NCI-H226 (cell line): ENCODE measurements at regions not wholly inside any gene's neighbourhood (a gene's known extent, or its start where the extent isn't known, plus 50 kb on each side); places are given as distances from the start of the nearest gene placed in this dataset.
"Not testable (repeated sequence)": the region's sequence is repeated elsewhere in the genome, so short reads cannot be mapped to it uniquely, and the experiment has no call there.

Source experiments
- DNase-seq: peaks from one replicate; pipeline ENCODE4 v3.0.0-alpha.2; 2015

GRCh38 chr12:115810122-115810901 lies 467.2 kb downstream of the MED13L start:
- no peak for DNase-seq

- DNase-seq: no peak
Measured at GRCh38 chr12:115806000-115806399, 471.5 kb downstream of the MED13L start.

- DNase-seq: no peak
Measured at GRCh38 chr12:115802767-115803166, 474.7 kb downstream of the MED13L start.

GRCh38 chr12:115801871-115802270 lies 475.6 kb downstream of the MED13L start:
- no peak for DNase-seq

GRCh38 chr12:115799610-115800009 lies 477.9 kb downstream of the MED13L start:
- DNase-seq: no peak

- DNase-seq: no peak
Measured at GRCh38 chr12:115798309-115798917, 479.1 kb downstream of the MED13L start.

GRCh38 chr12:115794659-115795081 lies 482.8 kb downstream of the MED13L start:
- DNase-seq: no peak

- DNase-seq: no peak
Measured at GRCh38 chr12:115791331-115791730, 486.2 kb downstream of the MED13L start.

GRCh38 chr12:115790526-115790925 lies 487.0 kb downstream of the MED13L start:
- no peak for DNase-seq

GRCh38 chr12:115786490-115786889 lies 491.0 kb downstream of the MED13L start:
- DNase-seq: not testable (repeated sequence)

GRCh38 chr12:115785548-115785947 lies 491.9 kb downstream of the MED13L start:
- DNase-seq: no peak

GRCh38 chr12:115776399-115776798 lies 501.1 kb downstream of the MED13L start:
- no peak for DNase-seq

- no peak for DNase-seq
Measured at GRCh38 chr12:115774148-115774895, 503.2 kb downstream of the MED13L start.

GRCh38 chr12:115771601-115772000 lies 505.9 kb downstream of the MED13L start:
- no peak for DNase-seq

GRCh38 chr12:115771065-115771464 lies 506.4 kb downstream of the MED13L start:
- DNase-seq: no peak

GRCh38 chr12:115770643-115771042 lies 506.9 kb downstream of the MED13L start:
- no peak for DNase-seq

- no peak for DNase-seq
Measured at GRCh38 chr12:115767916-115768315, 509.6 kb downstream of the MED13L start.

GRCh38 chr12:115763982-115764621 lies 513.4 kb downstream of the MED13L start:
- no peak for DNase-seq

- DNase-seq: no peak
Measured at GRCh38 chr12:115763376-115763775, 514.1 kb downstream of the MED13L start.

- DNase-seq: no peak
Measured at GRCh38 chr12:115762936-115763335, 514.6 kb downstream of the MED13L start.

- DNase-seq: no peak
Measured at GRCh38 chr12:115761784-115762183, 515.7 kb downstream of the MED13L start.

- no peak for DNase-seq
Measured at GRCh38 chr12:115760231-115760630, 517.3 kb downstream of the MED13L start.
